Skin of body (tissue), 1 donor: ENCODE measurements at regions not wholly inside any gene's neighbourhood (a gene's known extent, or its start where the extent isn't known, plus 50 kb on each side); places are given as distances from the start of the nearest gene placed in this dataset.

ENCODE experiments used
- DNase-seq: peaks from one replicate; lab custom pipeline; 2025; lab: John Stamatoyannopoulos, UW

DNA sequence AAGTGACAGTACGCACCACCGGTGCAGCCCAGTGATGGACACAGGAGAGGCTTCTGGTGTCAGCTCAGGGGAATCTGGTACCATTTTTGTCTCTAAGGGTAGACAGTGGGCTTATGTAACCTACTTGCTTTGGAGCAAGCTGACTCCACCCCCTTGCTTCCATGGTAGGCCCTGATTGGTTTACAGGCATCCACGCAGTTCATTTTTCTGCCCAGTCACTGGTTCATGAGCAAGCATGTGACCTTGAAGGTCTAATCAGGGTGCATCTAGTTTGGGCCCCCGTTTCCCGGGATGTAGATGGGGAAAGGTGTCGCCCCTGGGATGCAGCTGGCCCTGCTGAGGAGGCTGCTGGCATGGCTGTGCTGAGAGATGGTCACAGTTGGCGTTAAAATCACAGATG is 244.8 kb upstream of the KCNG1 start:
- no peak for DNase-seq

DNA sequence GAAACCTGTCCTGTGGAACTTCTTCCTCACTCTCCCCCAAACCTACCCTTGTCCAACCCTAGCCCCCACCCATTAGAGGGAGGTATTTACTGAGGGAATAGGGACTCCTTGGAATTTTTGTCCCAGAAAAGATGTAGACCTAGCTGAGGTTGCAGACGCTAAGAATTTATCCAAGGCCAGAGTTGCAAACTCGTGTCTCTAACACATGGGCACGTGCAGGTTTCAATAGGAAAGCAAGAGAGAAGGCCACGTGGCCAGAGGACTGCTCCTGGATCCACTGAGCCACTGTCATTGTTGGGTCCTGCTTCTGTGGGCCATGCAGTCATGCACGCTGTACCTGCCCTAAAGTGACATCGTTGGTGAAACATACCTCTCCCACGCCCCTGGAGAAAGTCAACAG is 243.4 kb upstream of the KCNG1 start:
- DNase-seq = no peak

DNA sequence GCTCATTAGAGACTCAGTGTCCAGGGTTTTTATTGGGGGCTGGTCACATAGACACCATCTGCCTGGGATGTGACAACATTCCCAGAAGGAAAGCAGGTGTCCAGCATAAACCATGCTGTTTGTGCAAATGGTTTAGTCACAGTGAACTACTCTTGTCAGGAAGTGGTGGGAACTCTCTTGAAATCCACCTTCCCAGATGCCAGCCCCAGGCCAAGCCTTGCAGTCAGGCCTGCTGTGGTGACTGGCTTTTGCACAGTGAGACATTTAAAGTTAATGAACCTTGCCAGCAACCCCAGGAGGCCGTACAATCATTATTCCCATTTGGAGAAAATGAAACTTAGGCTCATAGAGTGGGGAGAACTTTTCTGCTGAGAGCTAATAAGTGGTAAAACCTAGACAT is 242.5 kb upstream of the KCNG1 start:
- no peak for DNase-seq

DNA sequence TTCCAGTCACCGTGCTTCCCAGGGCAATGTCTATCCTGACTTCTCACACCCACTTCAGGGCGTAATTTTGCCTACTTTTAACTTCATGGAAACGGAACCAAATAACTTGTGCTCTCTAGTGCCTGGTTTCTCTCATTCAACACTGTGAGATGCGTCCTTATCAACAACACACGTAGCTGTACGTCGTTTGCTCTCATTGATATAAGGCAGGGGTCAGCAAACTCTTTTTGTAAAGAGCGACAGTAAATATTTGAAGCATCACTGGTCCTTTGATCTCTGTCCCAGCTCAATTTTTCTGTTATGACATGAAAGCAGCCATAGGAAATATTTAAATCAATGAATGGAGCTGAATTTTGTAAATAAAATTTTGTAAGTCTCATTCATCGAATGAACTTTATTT is 239.3 kb upstream of the KCNG1 start:
- no peak for DNase-seq

DNA sequence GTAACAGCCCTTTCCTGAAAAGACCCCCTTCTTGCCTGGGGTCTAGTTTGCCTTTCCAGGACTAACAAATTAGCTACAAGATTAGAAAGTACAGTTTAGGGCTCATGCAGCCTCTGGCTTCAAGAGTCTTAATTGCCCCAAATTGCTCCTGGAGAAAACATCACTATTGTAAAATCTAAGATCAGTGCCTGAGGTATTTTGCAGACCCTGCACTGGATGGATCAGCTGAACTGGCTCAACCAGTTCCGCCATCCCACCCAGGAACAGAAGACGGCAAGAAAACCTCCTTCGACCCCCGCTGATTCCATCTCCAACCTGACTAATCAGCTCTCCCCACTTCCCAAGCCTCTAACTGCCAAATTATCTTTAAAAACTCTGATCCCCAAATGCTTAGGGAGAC is 236.5 kb upstream of the KCNG1 start:
- no peak for DNase-seq

DNA sequence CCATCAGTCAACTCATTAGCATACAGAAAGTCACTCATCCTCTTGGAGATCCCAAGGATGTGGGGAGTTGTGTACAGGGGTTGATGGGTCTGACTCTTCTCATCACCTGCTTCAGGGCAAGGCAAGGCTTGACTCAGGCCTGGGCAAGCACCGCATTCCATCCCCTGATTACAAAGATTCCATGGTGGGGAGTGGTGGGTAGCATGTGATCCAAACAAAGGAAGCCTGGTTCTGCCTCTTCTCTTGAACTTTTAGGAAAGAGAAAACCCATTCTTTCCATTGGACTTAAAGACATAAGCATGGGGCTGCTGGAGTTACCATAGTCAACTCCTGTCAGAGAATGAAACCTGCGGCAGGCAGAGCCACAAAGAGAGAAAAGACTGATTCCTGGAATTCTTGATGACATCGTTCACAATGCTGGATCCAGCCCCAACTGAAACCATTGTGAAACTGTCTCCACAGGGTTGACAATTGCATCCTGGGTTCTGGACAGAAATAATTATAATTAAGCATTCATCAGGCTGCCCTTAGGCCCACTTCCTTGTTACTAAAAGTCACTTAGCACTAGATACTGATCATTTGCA is 235.8 kb upstream of the KCNG1 start:
- DNase-seq = no peak

DNA sequence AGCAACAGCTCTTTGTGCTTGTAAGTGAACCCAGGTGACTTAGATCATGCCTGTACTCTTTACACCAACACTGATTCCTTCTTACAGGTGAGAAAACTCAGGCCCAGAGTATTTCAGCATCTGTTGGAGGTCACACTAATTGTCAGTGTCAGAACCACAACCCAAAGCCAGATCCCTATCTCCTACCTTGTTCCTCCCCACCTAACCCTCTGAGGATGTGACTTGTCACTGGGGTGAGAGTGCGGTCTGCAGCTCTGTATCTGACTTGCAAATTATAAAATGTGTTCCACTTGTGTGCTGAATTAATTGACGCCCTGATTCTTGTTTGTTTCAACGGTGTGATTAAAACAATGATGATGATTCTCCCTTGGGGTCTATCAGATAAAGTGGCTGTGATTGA is 232.5 kb upstream of the KCNG1 start:
- DNase-seq = no peak

DNA sequence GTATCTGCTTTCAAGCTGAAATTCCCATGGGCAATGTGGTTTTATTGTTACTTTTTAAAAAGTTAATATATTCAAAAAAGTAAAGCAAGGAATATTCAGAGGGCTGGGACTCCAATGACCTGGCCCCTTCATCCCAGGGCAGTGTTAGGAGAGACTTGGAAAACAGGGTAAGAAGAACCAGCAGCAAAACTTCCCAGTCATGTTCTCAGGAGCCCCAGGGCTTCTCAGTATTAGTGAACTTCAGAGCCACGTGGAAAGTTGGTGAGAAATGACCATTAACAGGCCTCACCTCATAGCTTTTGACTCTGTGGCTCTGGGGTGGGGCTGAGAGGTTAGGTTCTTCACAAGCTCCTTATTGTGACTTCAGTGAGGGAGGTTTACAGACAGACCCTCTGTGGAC is 230.4 kb upstream of the KCNG1 start:
- no peak for DNase-seq

DNA sequence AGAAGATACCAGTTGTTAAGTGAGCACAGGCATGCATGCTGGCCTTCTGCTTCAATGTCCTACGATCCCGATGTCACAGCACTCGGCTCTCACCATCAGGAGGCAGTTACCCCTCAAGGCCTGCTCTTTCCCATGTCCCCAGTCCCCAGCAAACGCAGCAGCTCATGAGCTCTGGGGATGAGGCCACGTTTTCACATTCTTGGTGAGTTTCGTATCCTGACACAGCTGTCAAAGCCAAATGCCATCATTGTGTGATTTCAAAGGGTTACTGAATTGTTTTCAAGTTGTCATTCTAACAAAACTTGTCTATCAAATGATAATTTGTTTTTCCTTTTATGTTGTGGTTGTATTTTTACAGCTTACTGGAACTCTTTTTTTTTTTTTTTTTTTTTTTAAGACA is 226.9 kb upstream of the KCNG1 start:
- DNase-seq = no peak

DNA sequence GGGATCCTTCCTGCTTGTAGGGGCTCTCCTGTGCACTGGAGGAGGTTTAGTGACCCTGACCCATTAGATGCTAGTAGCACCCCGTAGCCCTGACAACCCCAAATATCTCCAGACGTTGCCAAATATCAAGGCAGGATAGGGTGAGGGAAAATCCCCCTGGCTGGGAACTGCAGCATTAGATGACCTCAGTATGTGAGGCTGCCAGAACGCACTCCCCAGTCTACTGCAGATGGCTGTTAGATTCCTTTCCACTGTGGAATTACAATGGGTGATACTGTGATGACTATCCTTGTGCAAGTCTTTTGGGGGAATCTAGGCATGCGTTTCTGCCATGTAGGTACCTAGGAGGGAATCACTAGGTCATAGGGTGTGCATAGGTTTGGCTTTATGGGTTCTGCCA is 226.3 kb upstream of the KCNG1 start:
- DNase-seq = no peak

DNA sequence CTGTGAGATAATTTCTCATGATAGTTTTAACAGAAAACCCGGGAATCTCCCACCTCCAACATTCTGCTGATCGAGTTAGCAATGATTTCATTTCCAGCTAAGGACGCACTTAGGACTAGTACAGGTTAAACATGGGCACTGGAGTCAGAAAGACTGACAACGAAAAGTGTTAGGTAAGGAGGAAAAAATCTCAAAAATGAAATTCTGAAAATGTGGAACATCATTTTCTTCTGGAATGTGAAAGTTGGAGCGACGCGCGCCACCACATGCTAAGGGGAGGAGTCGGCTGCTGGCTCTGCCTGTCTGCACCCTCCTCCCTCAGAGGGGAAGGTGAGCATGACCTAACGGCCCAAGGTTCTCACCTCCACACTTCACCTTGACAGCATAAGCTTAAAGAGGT is 221.6 kb upstream of the KCNG1 start:
- no peak for DNase-seq

DNA sequence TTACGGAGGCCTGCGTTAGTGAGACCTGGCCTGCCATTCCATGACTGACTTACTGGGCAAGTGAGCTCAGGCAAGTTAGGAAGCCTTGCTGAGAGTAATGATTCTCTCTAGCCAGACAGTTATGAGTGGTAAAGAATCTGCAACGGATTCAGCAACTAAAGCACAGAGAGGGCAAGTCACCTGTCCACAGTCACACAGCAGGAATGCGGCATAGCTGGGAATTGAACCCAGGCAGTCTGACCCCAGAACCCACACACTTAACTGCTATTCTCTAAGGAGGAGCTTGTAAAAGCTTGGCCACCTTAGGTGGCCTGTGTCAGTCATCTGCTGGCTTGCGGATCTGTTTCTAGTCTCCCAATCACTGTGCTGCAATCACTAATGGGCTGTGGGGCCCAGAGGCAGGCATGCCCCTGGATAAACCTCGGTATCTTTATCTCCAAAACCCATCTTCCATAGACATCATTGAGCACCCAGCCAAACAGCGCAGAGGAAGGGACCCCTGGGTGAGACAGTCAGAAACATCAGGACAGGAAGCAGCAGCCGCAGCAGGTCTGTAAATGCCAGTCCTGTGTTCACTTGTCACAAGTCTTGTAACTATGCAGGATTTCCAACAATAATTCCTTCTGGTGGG is 215.9 kb upstream of the KCNG1 start:
- DNase-seq = no peak

DNA sequence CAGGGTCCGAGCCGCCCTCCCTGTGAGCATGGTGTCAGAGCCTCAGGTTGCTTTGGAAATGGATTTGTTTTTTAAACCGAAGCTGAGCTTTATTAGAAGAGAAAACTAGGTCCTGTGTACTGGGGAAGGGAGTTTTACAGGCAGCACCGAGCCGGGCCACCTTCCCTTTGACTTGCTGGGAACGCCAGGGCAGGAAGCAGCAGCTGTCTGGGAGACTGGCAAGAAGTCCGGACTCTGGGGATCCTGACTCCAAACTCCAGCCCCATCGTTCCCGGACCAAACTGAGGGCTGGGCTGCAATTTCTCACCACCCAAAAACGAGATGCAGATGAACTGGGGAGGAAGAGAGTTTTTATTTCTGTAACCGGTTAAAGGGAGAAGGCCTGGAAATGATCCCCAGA is 214.9 kb upstream of the KCNG1 start:
- DNase-seq = no peak

DNA sequence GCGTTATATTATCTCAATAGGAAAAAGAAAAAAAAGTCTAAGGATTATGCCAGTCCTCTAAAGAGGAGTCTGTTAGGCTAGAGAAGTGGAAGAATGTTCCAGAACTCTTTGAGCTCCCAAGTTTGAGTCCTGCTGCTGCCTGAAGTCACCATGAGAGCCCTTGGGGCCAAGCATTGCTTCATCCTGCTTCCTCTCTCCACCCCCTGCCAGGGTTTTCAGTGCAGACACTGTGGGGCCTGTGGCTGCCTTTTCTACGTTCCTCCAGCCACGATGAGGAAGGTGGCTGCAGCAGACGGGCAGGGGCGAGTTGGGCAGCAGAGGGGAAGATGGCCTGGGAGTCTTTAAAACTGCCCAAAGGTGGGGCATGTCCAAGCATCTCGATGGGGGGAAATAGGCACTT is 214.4 kb upstream of the KCNG1 start:
- no peak for DNase-seq

DNA sequence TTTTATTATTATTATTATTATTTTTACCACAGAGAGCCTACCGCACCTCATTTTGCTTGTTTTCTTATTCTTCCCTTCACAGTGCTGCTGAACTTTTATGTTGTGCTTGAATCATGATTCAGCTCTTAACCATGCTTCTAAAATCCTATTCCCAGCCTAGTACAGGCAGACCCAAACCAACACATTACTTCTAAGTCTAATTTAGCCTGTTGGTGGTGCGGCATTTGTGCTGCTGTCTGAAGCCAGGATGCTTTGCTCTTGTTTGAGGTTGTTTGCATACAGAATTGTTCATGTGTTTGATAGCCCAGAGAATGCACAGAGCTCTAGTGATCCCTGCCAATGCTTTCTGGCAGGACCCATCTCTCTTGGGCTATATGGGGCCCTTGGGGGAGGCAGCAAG is 213.5 kb upstream of the KCNG1 start:
- no peak for DNase-seq

DNA sequence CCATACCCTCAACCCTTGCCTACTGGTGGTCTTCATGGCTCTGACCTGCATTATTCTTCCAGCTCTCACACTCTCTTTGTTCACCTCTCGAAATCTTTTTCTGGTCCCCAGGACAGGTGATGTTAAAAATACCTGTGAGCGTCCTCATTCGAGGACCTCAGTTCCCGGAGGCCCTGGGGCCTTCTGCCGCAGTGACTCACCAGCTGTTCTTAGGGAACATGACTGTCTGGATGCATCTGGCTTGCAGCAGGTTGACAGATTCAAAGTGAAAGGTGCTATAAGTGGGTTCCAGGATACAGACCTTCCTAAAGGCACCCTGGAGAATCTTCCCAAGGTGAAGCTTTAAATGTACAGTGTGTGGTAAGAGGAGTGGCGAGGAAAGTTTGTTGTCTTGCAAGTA is 210.4 kb upstream of the KCNG1 start:
- no peak for DNase-seq

DNA sequence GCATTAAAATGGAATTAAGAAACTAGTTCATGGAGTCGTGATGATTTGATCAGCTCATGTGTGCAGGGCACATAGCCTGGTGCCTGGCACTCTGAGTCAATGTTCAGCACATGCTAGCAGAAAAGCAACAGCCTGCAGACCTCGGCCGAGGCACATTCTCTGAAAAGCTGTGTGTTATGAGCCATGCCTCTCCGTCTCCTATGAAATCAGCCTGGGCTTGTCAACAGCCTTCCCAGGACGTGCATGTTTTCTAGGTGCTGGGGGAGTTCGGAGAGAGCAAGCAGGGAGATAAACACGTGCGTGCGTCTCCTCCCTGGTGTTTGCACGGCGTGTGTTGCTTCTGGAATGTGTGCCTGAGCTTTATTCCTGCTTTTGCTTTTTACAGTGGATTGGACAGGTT is 207.8 kb upstream of the KCNG1 start:
- DNase-seq = no peak

DNA sequence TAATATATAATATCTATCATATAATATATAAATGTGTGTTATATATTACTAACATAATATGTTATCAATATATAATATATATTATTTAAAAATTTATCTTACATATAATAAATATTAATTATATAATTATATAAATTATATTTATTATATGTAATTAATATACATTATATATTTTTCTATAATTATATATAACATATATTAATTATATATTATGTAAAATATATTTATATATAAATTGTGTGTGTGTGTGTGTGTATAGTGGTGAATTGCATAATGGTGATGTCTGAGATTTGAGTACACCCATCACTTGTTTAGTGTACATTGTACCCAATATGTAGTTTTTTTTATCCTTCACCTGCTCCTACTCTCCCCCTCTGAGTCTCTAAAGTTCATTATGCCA is 205.9 kb upstream of the KCNG1 start:
- no peak for DNase-seq

DNA sequence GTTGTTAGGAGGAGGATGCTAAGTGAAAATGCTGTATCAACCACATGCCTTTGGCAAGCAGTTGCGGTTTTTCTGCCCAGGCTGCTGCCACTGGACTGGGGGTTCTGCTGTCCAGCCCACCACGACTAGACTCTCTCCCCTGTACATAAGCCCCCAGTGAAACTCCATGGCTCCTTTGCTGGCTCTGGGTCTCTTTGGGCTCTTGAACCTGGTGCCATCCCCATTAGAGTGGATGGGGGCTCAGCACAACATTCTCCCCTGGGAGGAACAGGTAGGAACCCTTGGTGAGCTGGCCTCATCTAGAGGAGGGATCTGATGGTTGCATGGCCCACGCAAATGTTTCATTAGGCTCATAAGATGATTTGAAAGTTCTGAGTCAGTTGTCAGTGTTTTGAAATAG is 204.8 kb upstream of the KCNG1 start:
- DNase-seq = no peak

DNA sequence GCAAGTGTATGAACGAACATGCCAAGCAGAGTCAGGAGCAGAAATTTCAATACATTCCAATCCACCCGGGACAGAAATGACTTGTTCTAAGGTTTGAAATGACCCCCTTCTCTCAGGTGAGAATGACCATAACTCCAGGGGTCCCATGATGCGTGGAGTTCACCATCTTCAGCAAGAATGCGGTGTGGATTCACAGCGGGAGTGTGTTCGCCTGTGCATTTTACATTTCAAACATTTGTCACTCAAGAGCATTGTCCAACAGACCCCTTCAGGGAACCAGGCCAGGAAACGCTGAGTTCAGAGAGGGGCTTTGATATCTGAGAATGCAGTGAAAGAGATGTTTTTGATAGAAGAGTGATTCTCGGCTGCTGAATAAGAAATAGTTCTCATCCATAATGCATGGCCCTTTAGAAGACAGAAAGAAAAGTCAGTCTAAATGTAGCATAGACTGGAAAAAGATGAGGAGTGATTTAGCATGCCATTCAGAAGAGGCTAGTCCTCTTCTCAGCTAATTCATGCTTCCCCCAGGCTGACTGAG is 200.3 kb upstream of the KCNG1 start:
- DNase-seq = no peak

DNA sequence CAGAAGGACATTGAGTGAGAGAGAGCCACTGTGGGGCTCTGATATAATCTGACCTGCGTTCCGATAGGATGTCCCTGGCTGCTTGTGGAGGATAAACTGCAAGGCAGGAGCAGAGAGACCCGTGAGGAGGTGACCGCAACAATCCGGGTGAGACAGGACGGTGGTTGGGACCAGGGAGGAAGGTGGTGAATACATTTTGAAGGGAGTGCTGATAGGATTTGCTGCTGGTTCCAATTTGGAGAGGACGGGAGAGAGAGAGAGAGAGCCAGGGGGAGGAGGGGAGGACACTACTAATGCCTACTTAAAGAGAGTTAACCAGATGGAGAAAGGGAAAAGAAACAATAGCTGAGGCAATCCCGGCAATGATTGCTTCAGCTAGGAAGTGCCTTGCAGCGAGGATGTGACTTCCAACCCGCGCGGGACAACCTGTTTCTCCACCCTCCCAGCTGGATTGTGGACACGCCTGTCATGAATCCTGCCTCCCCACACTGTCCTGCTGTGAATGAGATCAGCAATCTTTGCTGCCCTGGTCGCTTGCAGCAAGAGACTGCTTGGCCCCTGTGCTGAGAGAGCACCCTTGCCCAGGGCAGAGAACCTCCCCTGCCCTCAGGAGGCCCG is 199.0 kb upstream of the KCNG1 start:
- DNase-seq = no peak

DNA sequence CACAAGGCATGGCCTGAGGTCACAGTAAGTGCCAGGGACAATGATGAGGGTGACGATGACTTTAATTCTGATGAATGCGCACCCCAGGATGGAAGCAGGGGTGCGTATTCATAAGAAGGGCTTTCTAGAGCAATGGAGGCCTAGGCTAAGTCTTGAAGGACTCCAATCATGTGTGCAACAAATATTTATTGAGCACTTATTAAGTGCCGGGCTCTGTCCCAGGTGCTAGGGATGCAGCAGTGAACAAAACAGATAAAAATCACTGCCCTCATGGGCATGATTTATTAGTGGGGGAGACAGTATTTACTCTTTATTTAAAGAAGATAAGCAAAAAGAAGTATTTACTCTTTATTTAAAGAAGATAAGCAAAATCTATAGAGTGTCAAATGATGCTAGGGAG is 198.2 kb upstream of the KCNG1 start:
- no peak for DNase-seq

DNA sequence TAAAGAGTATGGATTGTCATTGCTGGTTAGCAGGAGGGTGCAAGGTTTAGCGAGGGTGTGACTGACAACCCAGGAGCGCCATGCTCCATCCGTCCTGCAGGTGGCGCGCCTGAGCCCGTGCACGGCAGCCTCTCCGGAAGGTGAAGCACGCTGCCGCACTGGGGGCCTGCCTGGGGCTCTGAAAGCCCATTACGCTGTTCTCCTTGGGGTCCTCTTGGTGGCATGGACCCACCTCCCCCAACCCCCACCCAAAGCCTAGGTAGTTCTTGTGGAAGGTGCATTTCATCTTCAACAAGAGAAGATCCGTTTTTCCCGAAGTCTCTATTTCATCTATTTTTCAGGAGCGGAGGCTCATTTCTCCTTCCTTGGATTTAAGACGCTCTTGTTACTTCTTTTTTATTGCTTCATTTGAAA is 197.4 kb upstream of the KCNG1 start:
- no peak for DNase-seq
